ENCODE measurements at regions not wholly inside any gene's neighbourhood (a gene's known extent, or its start where the extent isn't known, plus 50 kb on each side); places are given as distances from the start of the nearest gene placed in this dataset.

GRCh38 chr5:145495196-145495595 is 339.9 kb downstream of the PRELID2 start:
- peaks cover 1% of the 10 kb centered on the region for H3K27me3 Mint-ChIP-seq (ENCODE audit: insufficient read depth, low read depth, poor library complexity)
- TF ChIP-seq JUNB (IDR thresholded peaks at IDR 0.05; ENCODE audit: unreplicated experiment) (no peak), ETS1 (IDR thresholded peaks at IDR 0.05) (no peak), ZNF114 (CRISPR knock-in tag; IDR thresholded peaks at IDR 0.05) (no peak), STAT1 (IDR thresholded peaks at IDR 0.05; ENCODE audit: unreplicated experiment) (no peak), POLR2AphosphoS5 (IDR thresholded peaks at IDR 0.05; ENCODE audit: low read depth) (no peak), ZNF462 (CRISPR knock-in tag; IDR thresholded peaks at IDR 0.05) (no peak), ZNF331 (CRISPR knock-in tag; IDR thresholded peaks at IDR 0.05; ENCODE audit: low read depth) (no peak), NANOG (IDR thresholded peaks at IDR 0.05; ENCODE audit: borderline replicate concordance) (no peak), CREB1 (CRISPR knock-in tag; IDR thresholded peaks at IDR 0.05; ENCODE audit: low read depth) (no peak), REST (IDR thresholded peaks at IDR 0.05; ENCODE audit: unreplicated experiment) (no peak), EZH2phosphoT487 (IDR thresholded peaks at IDR 0.05; ENCODE audit: unreplicated experiment) (no peak), EZH2 (IDR thresholded peaks at IDR 0.05; ENCODE audit: low read depth, unreplicated experiment) (no peak), CTCF (conservative IDR thresholded peaks at IDR 0.05; ENCODE audit: low read depth in 2 of 2) (no peak)
- no peak overlapping the region for H3K4me3 Mint-ChIP-seq
- peaks cover 4% of the 10 kb centered on the region; the same call in 1 of the 3 replicates for H3K4me1 Mint-ChIP-seq
- DNase-seq (ENCODE audit: low spot score) (no peak), ATAC-seq (no peak)
- H3F3A ChIP-seq (replicated peaks; ENCODE audit: low read depth), result no peaks in the 10 kb centered on the region
- no peak overlapping the region for H3K27ac Mint-ChIP-seq
- no peaks in the 10 kb centered on the region for H3K36me3 ChIP-seq (ENCODE audit: insufficient read depth)
- no peaks in the 10 kb centered on the region for H3K36me3 Mint-ChIP-seq (ENCODE audit: low read depth)
- H3K79me2 ChIP-seq (replicated peaks; ENCODE audit: insufficient read depth), result no peaks in the 10 kb centered on the region
- H3K4me1 ChIP-seq (ENCODE audit: insufficient read depth), result no peaks in the 10 kb centered on the region; the same call in 1 of the 2 replicates
- H3K9me3 Mint-ChIP-seq, result no peaks in the 10 kb centered on the region
- no peaks in the 10 kb centered on the region for H3K9me2 ChIP-seq (ENCODE audit: insufficient read depth)
- no peak overlapping the region for H3K27ac ChIP-seq (ENCODE audit: low read depth)
- H2AFZ ChIP-seq, result no peak overlapping the region
- H3K27me3 ChIP-seq (ENCODE audit: insufficient read depth), result no peaks in the 10 kb centered on the region
- H3K4me2 ChIP-seq, result no peak overlapping the region
- H3K4me3 ChIP-seq, result no peak overlapping the region
- H4K20me1 ChIP-seq (replicated peaks; ENCODE audit: insufficient read depth), result no peaks in the 10 kb centered on the region

Data from GM23338 (cell line).